ENCODE measurements at regions not wholly inside any gene's neighbourhood (a gene's known extent, or its start where the extent isn't known, plus 50 kb on each side); places are given as distances from the start of the nearest gene placed in this dataset.

DNA sequence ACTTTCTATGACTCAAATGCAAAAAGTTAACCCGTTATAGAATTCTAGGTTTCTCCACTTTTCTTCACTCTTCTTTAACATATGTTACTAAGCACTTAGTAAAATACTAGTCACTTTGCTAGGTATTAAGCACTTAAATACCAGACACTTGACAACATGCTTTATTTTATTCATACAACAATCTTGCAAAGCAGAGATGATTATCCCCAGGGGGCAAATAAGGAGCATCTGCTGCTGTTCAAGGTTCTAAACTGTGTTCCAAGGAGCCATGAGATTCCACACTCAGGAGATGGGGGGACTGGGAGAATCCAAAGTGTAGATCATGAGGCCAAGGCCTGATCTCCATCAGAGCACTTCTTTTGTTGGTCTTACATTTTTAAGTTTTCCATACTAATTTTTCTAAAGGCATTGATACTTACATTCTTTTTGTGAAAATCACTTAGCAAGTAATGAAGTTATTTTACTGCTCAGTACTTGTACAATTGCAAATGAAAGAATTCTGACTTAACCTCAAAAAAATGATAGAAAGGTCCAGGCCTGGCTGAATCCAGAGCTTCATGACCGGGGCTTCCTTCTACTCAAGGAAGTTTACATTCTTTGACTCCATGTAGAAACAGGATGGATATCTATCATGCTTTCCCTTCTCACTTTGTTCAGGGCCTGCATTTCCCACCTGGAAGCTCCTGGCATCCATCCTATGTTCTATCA is 504.4 kb upstream of the WWC1 start:
- no peak for TF ChIP-seq POLR2A (IDR thresholded peaks at IDR 0.05; ENCODE audit: extremely low read depth, insufficient read length)
- no peak for TF ChIP-seq MYC (IDR thresholded peaks at IDR 0.05; ENCODE audit: low read depth, low read length)
- TF ChIP-seq, protein P1, sequence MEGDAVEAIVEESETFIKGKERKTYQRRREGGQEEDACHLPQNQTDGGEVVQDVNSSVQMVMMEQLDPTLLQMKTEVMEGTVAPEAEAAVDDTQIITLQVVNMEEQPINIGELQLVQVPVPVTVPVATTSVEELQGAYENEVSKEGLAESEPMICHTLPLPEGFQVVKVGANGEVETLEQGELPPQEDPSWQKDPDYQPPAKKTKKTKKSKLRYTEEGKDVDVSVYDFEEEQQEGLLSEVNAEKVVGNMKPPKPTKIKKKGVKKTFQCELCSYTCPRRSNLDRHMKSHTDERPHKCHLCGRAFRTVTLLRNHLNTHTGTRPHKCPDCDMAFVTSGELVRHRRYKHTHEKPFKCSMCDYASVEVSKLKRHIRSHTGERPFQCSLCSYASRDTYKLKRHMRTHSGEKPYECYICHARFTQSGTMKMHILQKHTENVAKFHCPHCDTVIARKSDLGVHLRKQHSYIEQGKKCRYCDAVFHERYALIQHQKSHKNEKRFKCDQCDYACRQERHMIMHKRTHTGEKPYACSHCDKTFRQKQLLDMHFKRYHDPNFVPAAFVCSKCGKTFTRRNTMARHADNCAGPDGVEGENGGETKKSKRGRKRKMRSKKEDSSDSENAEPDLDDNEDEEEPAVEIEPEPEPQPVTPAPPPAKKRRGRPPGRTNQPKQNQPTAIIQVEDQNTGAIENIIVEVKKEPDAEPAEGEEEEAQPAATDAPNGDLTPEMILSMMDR (IDR thresholded peaks at IDR 0.05; ENCODE audit: low read depth, low read length) = no peak
- TF ChIP-seq, protein P2, sequence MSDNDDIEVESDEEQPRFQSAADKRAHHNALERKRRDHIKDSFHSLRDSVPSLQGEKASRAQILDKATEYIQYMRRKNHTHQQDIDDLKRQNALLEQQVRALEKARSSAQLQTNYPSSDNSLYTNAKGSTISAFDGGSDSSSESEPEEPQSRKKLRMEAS (IDR thresholded peaks at IDR 0.05; ENCODE audit: low read depth, low read length) = no peak

Measured in NB4 (cell line).